ENCODE measurements at regions not wholly inside any gene's neighbourhood (a gene's known extent, or its start where the extent isn't known, plus 50 kb on each side); places are given as distances from the start of the nearest gene placed in this dataset.
A peak's percentile ranks its signal among the peaks of the same experiment; 100 is the strongest.

- ATAC-seq = peak in 1 of 4 donors; percentile 49
Measured at GRCh38 chr4:1519787-1520661, 113.8 kb upstream of the NKX1-1 start.

GRCh38 chr4:1518997-1519700 is 112.9 kb upstream of the NKX1-1 start:
- H3K4me1 ChIP-seq = no peaks in the 10 kb centered on the region
- H3K36me3 ChIP-seq (ENCODE audit: insufficient read depth in 1 of 2, low read depth in 1 of 2) = no peaks in the 10 kb centered on the region
- no peaks in the 10 kb centered on the region for H3K9me3 ChIP-seq
- DNase-seq (peak; percentile 11 to 23), ATAC-seq (no peak)
- WGBS, 3 donors = 77 to 84% (median 80%) methylated on average over 19 to 20 of the region's 20 CpGs
- H3K4me3 ChIP-seq = no peak overlapping the region
- no peak for TF ChIP-seq CTCF (IDR thresholded peaks at IDR 0.05)
- intact Hi-C loops (cut with DNase I) = loop anchor here in 1 of 2 donors (10.0 kb wide), 1 partner anchor 164 kb away; no protein-coding TSS in a partner anchor
- no peak overlapping the region for H3K27ac ChIP-seq
- peaks cover 0 to 67% (median 18%) of the 10 kb centered on the region in 3 donors for H3K27me3 ChIP-seq (ENCODE audit: insufficient read depth in 3 of 3, low read length in 2 of 3)

More at GRCh38 chr4:1519787-1520661, 113.8 kb upstream of the NKX1-1 start:
- WGBS, 3 donors = 65 to 75% (median 68%) methylated on average over 47 to 58 of the region's 58 CpGs
- Histone ChIP-seq H3K27ac (peak overlapping the region; percentile 23), H3K4me1 (no peaks in the 10 kb centered on the region), H3K9me3 (no peaks in the 10 kb centered on the region), H3K36me3 (ENCODE audit: insufficient read depth in 1 of 2, low read depth in 1 of 2) (no peaks in the 10 kb centered on the region), H3K4me3 (peak overlapping the region; percentile 43), H3K27me3 (ENCODE audit: insufficient read depth in 3 of 3, low read length in 2 of 3) (peaks cover 0 to 71% (median 20%) of the 10 kb centered on the region in 3 donors)
- TF ChIP-seq CTCF (IDR thresholded peaks at IDR 0.05) = no peak
- intact Hi-C loops (cut with DNase I) = loop anchor here in 1 of 2 donors (10.0 kb wide), 1 partner anchor 165 kb away; no protein-coding TSS in a partner anchor
- peak; percentile 18 to 56 for DNase-seq

- TF ChIP-seq CTCF (IDR thresholded peaks at IDR 0.05) = no peak
- 76 to 78% (median 78%) methylated on average over 22 of the region's 22 CpGs for WGBS, 3 donors
Measured at GRCh38 chr4:1517592-1518411, 111.6 kb upstream of the NKX1-1 start.

GRCh38 chr4:1516881-1517480 is 110.7 kb upstream of the NKX1-1 start:
- DNase-seq (peak; percentile 4 to 36), ATAC-seq (no peak)
- WGBS, 3 donors = 74 to 81% (median 74%) methylated on average over 15 of the region's 15 CpGs

More at GRCh38 chr4:1517592-1518411, 111.6 kb upstream of the NKX1-1 start:
- no peak overlapping the region for H3K27ac ChIP-seq
- peaks cover 0 to 64% (median 10%) of the 10 kb centered on the region in 3 donors for H3K27me3 ChIP-seq (ENCODE audit: insufficient read depth in 3 of 3, low read length in 2 of 3)
- no peaks in the 10 kb centered on the region for H3K4me1 ChIP-seq
- intact Hi-C loops (cut with DNase I) = loop anchor here in 1 of 2 donors (10.0 kb wide), 1 partner anchor 163 kb away; no protein-coding TSS in a partner anchor
- H3K4me3 ChIP-seq = no peak overlapping the region
- DNase-seq (peak; percentile 6 to 43), ATAC-seq (no peak)
- no peaks in the 10 kb centered on the region for H3K36me3 ChIP-seq (ENCODE audit: insufficient read depth in 1 of 2, low read depth in 1 of 2)
- no peaks in the 10 kb centered on the region for H3K9me3 ChIP-seq

More at GRCh38 chr4:1516881-1517480, 110.7 kb upstream of the NKX1-1 start:
- Histone ChIP-seq H3K36me3 (ENCODE audit: insufficient read depth in 1 of 2, low read depth in 1 of 2) (no peaks in the 10 kb centered on the region), H3K27me3 (ENCODE audit: insufficient read depth in 3 of 3, low read length in 2 of 3) (peaks cover 0 to 63% (median 4%) of the 10 kb centered on the region in 3 donors), H3K4me3 (no peak overlapping the region), H3K27ac (no peak overlapping the region), H3K4me1 (no peaks in the 10 kb centered on the region), H3K9me3 (no peaks in the 10 kb centered on the region)
- intact Hi-C loops (cut with DNase I) = loop anchor here in 1 of 2 donors (10.0 kb wide), 1 partner anchor 162 kb away; no protein-coding TSS in a partner anchor
- no peak for TF ChIP-seq CTCF (IDR thresholded peaks at IDR 0.05)
